HEK293 (cell line): ENCODE measurements at regions not wholly inside any gene's neighbourhood (a gene's known extent, or its start where the extent isn't known, plus 50 kb on each side); places are given as distances from the start of the nearest gene placed in this dataset.

Experiments
- CTCF ChIP-seq: fragments of 450-650 bp; formaldehyde crosslinking; IDR thresholded peaks from 2 replicates; pipeline ENCODE4 v1.5.1; 2016; ENCODE audit warnings: missing biosample characterization, missing genetic modification characterization
- ZNF274 ChIP-seq, 2 experiments: fragments of 200-500 bp in 1 of 2; fragments of 450-650 bp in 1 of 2; sonication (Bioruptor generic) in 1 of 2; formaldehyde crosslinking in 1 of 2; IDR thresholded peaks; 2 replicates each; pipeline versions ENCODE4 v1.5.1 to v1.6.1; 2014 to 2016; ENCODE audit warnings: borderline replicate concordance in 1 of 2, inconsistent platforms in 1 of 2, low read length in 1 of 2, missing biosample characterization in 1 of 2, missing genetic modification characterization in 1 of 2
- ZNF704 ChIP-seq: fragments of 450-650 bp; formaldehyde crosslinking; IDR thresholded peaks from 2 replicates; pipeline ENCODE4 v1.5.1; 2016; ENCODE audit warnings: missing biosample characterization, missing genetic modification characterization
- ZNF707 ChIP-seq: fragments of 450-650 bp; formaldehyde crosslinking; IDR thresholded peaks from 2 replicates; pipeline ENCODE4 v1.5.1; 2016; ENCODE audit warnings: missing biosample characterization, missing genetic modification characterization
- ZNF830 ChIP-seq: fragments of 450-650 bp; IDR thresholded peaks from 2 replicates; pipeline ENCODE4 v1.5.0; 2018; ENCODE audit warnings: missing biosample characterization, missing genetic modification characterization, low read depth, mild to moderate bottlenecking, moderate library complexity

- TF ChIP-seq CTCF (tag by site-specific recombination) (no peak), ZNF707 (tag by site-specific recombination) (no peak), ZNF704 (tag by site-specific recombination) (no peak), ZNF830 (tag by site-specific recombination) (no peak), ZNF274 (IDR thresholded peaks at IDR 0.05; ENCODE audit: low read length) (no peak), ZNF274 (tag by site-specific recombination; IDR thresholded peaks at IDR 0.05; ENCODE audit: borderline replicate concordance) (no peak)
Observed at GRCh38 chr11:79950741-79951140, 509.9 kb upstream of the TENM4 start.
